Kidney (tissue), 13 donors: ENCODE measurements at regions not wholly inside any gene's neighbourhood (a gene's known extent, or its start where the extent isn't known, plus 50 kb on each side); places are given as distances from the start of the nearest gene placed in this dataset.

Experiments
- DNase-seq, 5 donors: peaks; one replicate each; pipeline ENCODE4 v3.0.0-alpha.2; 2013 to 2020
- FAIRE-seq: peaks from 2 replicates; lab custom pipeline; 2012; peaks lifted over from hg19 to GRCh38; lab: Jason Lieb, UNC
- H3K27ac ChIP-seq, 2 donors: one replicate each; pipeline ENCODE4 v1.7.0; 2013; ENCODE audit warnings: low read depth in 2 of 2, low read length in 2 of 2, inconsistent platforms in 1 of 2
- H3K27me3 ChIP-seq: one replicate; pipeline ENCODE4 v1.7.1; 2013; ENCODE audit warnings: low read length, inconsistent platforms; ENCODE audit not compliant: control insufficient read depth, insufficient read depth
- H3K36me3 ChIP-seq, 3 donors: one replicate each; pipeline versions ENCODE4 v1.7.0 to v1.7.1; 2013; ENCODE audit warnings: low read length in 3 of 3, control low read depth in 1 of 3, inconsistent platforms in 1 of 3; ENCODE audit not compliant: insufficient read depth in 3 of 3, control insufficient read depth in 2 of 3
- H3K4me1 ChIP-seq, 3 donors: one replicate each; pipeline versions ENCODE4 v1.7.0 to v1.7.1; 2013; ENCODE audit warnings: low read length in 3 of 3, inconsistent platforms in 1 of 3, low read depth in 1 of 3; ENCODE audit not compliant: control insufficient read depth in 2 of 3, insufficient read depth in 2 of 3
- H3K4me3 ChIP-seq, 3 donors: one replicate each; pipeline versions ENCODE4 v1.7.0 to v1.8.1; 2013; ENCODE audit warnings: low read length in 3 of 3, control low read depth in 1 of 3, inconsistent platforms in 1 of 3
- H3K9ac ChIP-seq, 3 donors: one replicate each; pipeline versions ENCODE4 v1.7.0 to v1.7.1; 2013; ENCODE audit warnings: low read length in 3 of 3, control low read depth in 1 of 3, inconsistent platforms in 1 of 3
- H3K9me3 ChIP-seq, 3 donors: one replicate each; pipeline versions ENCODE4 v1.7.0 to v1.7.1; 2013; ENCODE audit warnings: low read length in 3 of 3, control low read depth in 1 of 3, inconsistent platforms in 1 of 3; ENCODE audit not compliant: control insufficient read depth in 2 of 3, insufficient read depth in 1 of 3
- intact Hi-C: fragments of 100-400 bp; cut with DNase I; formaldehyde crosslinking; loops from one replicate; pipeline ENCODE4 v1.11.1; 2022
- TF ChIP-seq, protein P1 (sequence below): IDR thresholded peaks from 3 replicates; pipeline ENCODE4 v1.5.1; 2012; ENCODE audit warnings: mild to moderate bottlenecking, moderate library complexity, borderline replicate concordance; ENCODE audit not compliant: insufficient read depth; ENCODE audit errors: extremely low read depth
- donor health status: control.
- donor health status: control.
- donor health status: control.
- donor health status: control.
- donor health status: control.
- donor health status: DM: yes; HTN: yes; CAD: no.
- donor health status: Normal renal cell carcinoma (clear cell type).

DNA sequence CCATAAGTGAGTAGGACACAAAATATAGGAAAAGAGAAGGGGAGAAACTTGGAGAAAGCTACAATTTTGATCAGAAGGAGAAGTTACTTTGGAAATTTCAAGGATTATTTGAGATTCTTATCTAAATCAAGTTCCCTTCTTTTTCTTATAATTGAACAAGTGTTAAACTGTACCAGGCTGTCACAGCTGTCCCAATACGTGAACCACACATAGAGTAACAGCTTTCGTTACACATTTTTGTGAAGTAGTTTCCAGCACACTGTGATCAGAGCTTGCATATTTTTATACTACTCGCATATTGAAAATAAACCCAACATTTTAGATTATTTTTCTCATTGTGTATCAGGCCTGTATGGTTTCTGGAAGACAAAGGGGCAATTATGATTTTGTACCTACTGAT is 412.8 kb upstream of the PSMD7 start:
- Histone ChIP-seq H3K4me3 (no peak overlapping the region), H3K4me1 (no peaks in the 10 kb centered on the region), H3K36me3 (no peaks in the 10 kb centered on the region), H3K9me3 (no peaks in the 10 kb centered on the region), H3K27ac (no peak overlapping the region), H3K9ac (no peak overlapping the region), H3K27me3 (peaks cover 14% of the 10 kb centered on the region)
- DNase-seq (no peak), FAIRE-seq (no peak)
- TF ChIP-seq, protein P1, sequence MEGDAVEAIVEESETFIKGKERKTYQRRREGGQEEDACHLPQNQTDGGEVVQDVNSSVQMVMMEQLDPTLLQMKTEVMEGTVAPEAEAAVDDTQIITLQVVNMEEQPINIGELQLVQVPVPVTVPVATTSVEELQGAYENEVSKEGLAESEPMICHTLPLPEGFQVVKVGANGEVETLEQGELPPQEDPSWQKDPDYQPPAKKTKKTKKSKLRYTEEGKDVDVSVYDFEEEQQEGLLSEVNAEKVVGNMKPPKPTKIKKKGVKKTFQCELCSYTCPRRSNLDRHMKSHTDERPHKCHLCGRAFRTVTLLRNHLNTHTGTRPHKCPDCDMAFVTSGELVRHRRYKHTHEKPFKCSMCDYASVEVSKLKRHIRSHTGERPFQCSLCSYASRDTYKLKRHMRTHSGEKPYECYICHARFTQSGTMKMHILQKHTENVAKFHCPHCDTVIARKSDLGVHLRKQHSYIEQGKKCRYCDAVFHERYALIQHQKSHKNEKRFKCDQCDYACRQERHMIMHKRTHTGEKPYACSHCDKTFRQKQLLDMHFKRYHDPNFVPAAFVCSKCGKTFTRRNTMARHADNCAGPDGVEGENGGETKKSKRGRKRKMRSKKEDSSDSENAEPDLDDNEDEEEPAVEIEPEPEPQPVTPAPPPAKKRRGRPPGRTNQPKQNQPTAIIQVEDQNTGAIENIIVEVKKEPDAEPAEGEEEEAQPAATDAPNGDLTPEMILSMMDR: no peak
- intact Hi-C loops: no loop called here

DNA sequence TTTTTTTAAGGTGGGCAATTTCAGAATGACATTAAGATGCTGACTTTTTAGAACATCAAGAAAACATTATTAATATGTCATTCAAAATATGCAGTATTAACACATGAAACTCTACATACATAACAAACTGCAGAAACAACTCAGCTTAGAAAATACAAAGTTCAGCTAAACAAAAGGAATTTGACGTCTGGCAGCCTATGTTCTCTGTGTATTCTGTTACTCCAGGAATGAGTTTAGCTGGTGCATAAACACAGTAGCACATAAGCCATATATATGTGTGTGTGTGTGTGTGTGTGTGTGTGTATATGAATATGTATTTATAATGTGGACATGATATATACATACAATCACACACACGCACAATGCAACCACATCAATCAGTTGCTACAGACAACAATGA is 413.5 kb upstream of the PSMD7 start:
- TF ChIP-seq, protein P1: no peak
- no peak for FAIRE-seq
- intact Hi-C loops: no loop called here

DNA sequence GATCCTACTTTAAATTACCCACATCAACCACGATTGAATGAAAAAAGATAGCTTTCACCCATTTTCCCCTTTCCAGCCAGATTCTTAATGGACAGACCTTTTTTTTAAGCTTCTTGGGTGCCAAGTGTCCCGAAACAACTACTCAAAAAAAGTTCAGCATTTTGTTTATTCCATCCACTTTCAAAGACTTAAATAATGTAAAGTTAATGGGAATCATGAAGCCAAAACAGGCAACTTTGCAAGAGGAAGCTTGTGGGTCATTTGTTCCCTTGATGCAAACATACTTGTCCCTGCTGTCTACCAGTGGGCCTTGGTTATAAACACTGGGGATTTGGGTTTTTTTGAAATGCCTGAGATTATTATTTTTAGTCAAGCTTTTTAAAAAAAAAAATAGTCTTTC is 414.0 kb upstream of the PSMD7 start:
- no peak for DNase-seq
- TF ChIP-seq, protein P1: no peak
- H3K9me3 ChIP-seq: no peaks in the 10 kb centered on the region
- H3K4me1 ChIP-seq: no peaks in the 10 kb centered on the region
- intact Hi-C loops: no loop called here
- no peak overlapping the region for H3K27ac ChIP-seq
- no peaks in the 10 kb centered on the region for H3K36me3 ChIP-seq
- no peak for FAIRE-seq
- no peak overlapping the region for H3K9ac ChIP-seq
- H3K4me3 ChIP-seq: no peak overlapping the region
- H3K27me3 ChIP-seq: peaks cover 10% of the 10 kb centered on the region

More for the DNA sequence above, 413.5 kb upstream of the PSMD7 start:
- no peak overlapping the region for H3K27ac ChIP-seq
- no peaks in the 10 kb centered on the region for H3K9me3 ChIP-seq
- H3K4me1 ChIP-seq: no peaks in the 10 kb centered on the region
- no peak overlapping the region for H3K4me3 ChIP-seq
- no peaks in the 10 kb centered on the region for H3K36me3 ChIP-seq
- H3K27me3 ChIP-seq: peaks cover 14% of the 10 kb centered on the region
- DNase-seq: no peak
- H3K9ac ChIP-seq: no peak overlapping the region

DNA sequence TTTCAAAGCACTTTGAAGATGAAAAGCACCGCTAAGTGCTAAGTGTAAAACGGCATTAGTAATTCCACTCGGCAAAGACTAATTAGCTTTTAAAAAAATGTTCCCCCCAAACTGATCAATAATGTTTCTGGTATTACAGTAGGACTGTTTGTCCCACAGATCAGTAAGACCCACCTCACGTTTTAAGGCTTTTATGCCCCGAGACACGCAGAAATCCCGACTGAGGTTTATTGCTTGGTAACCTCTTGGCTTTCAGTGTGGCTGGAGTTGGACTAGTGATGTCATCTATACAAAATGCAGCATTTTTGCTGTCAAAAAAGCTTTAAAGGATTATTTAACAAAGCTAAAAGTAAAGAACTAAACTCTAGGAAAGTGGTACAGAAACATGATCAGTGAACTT is 414.6 kb upstream of the PSMD7 start:
- no peak overlapping the region for H3K27ac ChIP-seq
- no peaks in the 10 kb centered on the region for H3K36me3 ChIP-seq
- no peak overlapping the region for H3K9ac ChIP-seq
- no peaks in the 10 kb centered on the region for H3K9me3 ChIP-seq
- H3K27me3 ChIP-seq: peaks cover 10% of the 10 kb centered on the region
- TF ChIP-seq, protein P1: no peak
- no peak for DNase-seq
- no peak for FAIRE-seq
- H3K4me1 ChIP-seq: no peaks in the 10 kb centered on the region
- no peak overlapping the region for H3K4me3 ChIP-seq
- intact Hi-C loops: no loop called here
